HL-60/S4 (cell line): ENCODE measurements at regions not wholly inside any gene's neighbourhood (a gene's known extent, or its start where the extent isn't known, plus 50 kb on each side); places are given as distances from the start of the nearest gene placed in this dataset.
"Not testable (repeated sequence)": the region's sequence is repeated elsewhere in the genome, so short reads cannot be mapped to it uniquely, and the experiment has no call there.

ENCODE experiments used
- in situ Hi-C: fragments of 300-500 bp; cut with MboI; formaldehyde crosslinking; loops from 2 replicates; pipeline ENCODE4 v1.14.3; 2022; ENCODE audit warnings: low sequenced_read_pairs

- in situ Hi-C loops = no loop called here
These were observed 296.9 kb upstream of the NCKAP5 start for GRCh38 chr2:133865141-133865540.

GRCh38 chr2:133867166-133867565 is 298.9 kb upstream of the NCKAP5 start:
- in situ Hi-C loops = no loop called here

- in situ Hi-C loops = no loop called here
These were observed 303.4 kb upstream of the NCKAP5 start for GRCh38 chr2:133871545-133872209.

GRCh38 chr2:133878326-133878725 is 310.1 kb upstream of the NCKAP5 start:
- in situ Hi-C loops = no loop called here

- in situ Hi-C loops = no loop called here
These were observed 311.4 kb upstream of the NCKAP5 start for GRCh38 chr2:133879703-133880102.

- in situ Hi-C loops = not testable (repeated sequence)
These were observed 313.9 kb upstream of the NCKAP5 start for GRCh38 chr2:133882159-133882558.

- in situ Hi-C loops = no loop called here
These were observed 316.6 kb upstream of the NCKAP5 start for GRCh38 chr2:133884739-133885381.

- in situ Hi-C loops = no loop called here
These were observed 317.6 kb upstream of the NCKAP5 start for GRCh38 chr2:133885847-133886246.

GRCh38 chr2:133886735-133887675 is 318.7 kb upstream of the NCKAP5 start:
- in situ Hi-C loops = no loop called here

- in situ Hi-C loops = no loop called here
These were observed 319.4 kb upstream of the NCKAP5 start for GRCh38 chr2:133887676-133888040.

GRCh38 chr2:133888107-133888506 is 319.8 kb upstream of the NCKAP5 start:
- in situ Hi-C loops = no loop called here

- in situ Hi-C loops = no loop called here
These were observed 320.5 kb upstream of the NCKAP5 start for GRCh38 chr2:133888621-133889219.

GRCh38 chr2:133892352-133892913 is 324.2 kb upstream of the NCKAP5 start:
- in situ Hi-C loops = no loop called here

GRCh38 chr2:133894429-133894828 is 326.2 kb upstream of the NCKAP5 start:
- in situ Hi-C loops = no loop called here

- in situ Hi-C loops = not testable (repeated sequence)
These were observed 329.6 kb upstream of the NCKAP5 start for GRCh38 chr2:133897838-133898237.

GRCh38 chr2:133900909-133901308 is 332.6 kb upstream of the NCKAP5 start:
- in situ Hi-C loops = no loop called here

- in situ Hi-C loops = no loop called here
These were observed 338.1 kb upstream of the NCKAP5 start for GRCh38 chr2:133906396-133906795.

- in situ Hi-C loops = no loop called here
These were observed 338.7 kb upstream of the NCKAP5 start for GRCh38 chr2:133906926-133907325.

GRCh38 chr2:133908171-133908570 is 339.9 kb upstream of the NCKAP5 start:
- in situ Hi-C loops = no loop called here

GRCh38 chr2:133918141-133918540 is 335.7 kb upstream of the MGAT5 start:
- in situ Hi-C loops = no loop called here

- in situ Hi-C loops = no loop called here
These were observed 334.6 kb upstream of the MGAT5 start for GRCh38 chr2:133919285-133919684.
